GM18868 (cell line): ENCODE measurements at regions not wholly inside any gene's neighbourhood (a gene's known extent, or its start where the extent isn't known, plus 50 kb on each side); places are given as distances from the start of the nearest gene placed in this dataset.
A peak's percentile ranks its signal among the peaks of the same experiment; 100 is the strongest.

ENCODE experiments used
- ATAC-seq: cut with Tn5 transposase; IDR thresholded peaks from one replicate; pipeline ENCODE4 v1.9.1; 2021; ENCODE audit warnings: mild to moderate bottlenecking, moderate library complexity; ENCODE audit not compliant: unreplicated experiment

- peak; percentile 81 for ATAC-seq
Measured at GRCh38 chr18:51630706-51631105, 433.2 kb upstream of the MEX3C start.

GRCh38 chr18:51637881-51638280 lies 440.4 kb upstream of the MEX3C start:
- ATAC-seq, result no peak

- no peak for ATAC-seq
Measured at GRCh38 chr18:51639541-51639940, 442.1 kb upstream of the MEX3C start.

DNA sequence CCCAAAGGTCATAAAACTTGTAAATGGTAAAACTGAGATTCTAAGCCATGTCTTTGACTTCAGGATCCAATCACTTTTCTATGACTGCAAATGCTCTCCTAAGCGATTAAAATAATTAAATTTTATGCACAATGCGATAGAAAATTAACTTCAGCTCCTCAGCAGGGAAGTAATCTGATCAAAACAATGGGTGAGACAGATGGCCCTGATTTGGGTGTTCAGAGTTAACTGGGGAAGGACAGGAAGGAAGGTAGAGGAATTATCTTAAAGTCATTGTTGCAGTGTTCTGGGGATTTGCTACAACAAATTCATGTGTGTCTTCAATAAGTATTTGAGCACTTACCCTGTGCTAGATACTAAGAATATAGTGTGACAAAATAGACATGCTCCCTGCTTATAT lies 446.0 kb upstream of the MEX3C start:
- ATAC-seq, result no peak

- ATAC-seq, result no peak
Measured at GRCh38 chr18:51645607-51646006, 448.1 kb upstream of the MEX3C start.

DNA sequence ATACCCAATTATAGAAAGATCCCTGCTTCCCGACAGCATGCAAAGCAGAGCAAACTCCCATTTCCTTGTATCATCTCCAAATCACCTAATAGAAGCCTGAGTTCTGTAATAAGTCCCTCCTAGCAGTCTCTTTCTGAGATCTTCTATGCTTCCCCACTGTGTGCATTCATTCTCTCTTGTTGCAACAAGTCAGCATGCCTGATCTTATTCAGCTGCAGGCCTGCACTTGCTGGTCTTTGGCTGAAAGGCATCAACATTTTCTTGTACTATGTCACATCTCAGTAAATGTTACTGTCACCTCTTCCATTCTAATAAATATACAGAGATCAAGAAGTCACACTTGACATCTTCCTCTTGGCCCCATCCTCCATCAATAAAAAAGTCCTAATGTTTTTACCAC lies 449.9 kb upstream of the MEX3C start:
- ATAC-seq, result no peak

DNA sequence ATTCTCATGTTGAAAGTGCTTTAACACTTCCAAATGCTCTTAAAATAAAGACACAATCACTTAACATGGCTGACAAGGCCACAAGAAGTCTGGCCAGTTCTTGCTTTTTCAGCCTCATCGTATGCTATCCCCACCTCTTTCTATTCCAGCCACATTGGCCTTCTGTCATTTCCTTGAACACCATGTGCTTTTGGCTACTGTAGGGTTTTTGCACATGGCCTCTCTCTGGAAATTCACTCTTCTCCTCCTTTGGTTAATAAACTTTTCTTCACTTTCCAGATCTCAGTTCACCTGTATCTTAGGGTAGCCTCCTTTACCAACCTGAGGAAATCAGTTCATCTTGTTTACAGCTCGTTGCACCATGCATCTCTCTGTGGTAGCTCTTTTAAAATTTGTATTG lies 450.5 kb upstream of the MEX3C start:
- no peak for ATAC-seq

GRCh38 chr18:51649796-51650195 lies 452.3 kb upstream of the MEX3C start:
- no peak for ATAC-seq

GRCh38 chr18:51651761-51652160 lies 454.3 kb upstream of the MEX3C start:
- ATAC-seq, result no peak

- ATAC-seq, result no peak
Measured at GRCh38 chr18:51653507-51654213, 456.2 kb upstream of the MEX3C start.

DNA sequence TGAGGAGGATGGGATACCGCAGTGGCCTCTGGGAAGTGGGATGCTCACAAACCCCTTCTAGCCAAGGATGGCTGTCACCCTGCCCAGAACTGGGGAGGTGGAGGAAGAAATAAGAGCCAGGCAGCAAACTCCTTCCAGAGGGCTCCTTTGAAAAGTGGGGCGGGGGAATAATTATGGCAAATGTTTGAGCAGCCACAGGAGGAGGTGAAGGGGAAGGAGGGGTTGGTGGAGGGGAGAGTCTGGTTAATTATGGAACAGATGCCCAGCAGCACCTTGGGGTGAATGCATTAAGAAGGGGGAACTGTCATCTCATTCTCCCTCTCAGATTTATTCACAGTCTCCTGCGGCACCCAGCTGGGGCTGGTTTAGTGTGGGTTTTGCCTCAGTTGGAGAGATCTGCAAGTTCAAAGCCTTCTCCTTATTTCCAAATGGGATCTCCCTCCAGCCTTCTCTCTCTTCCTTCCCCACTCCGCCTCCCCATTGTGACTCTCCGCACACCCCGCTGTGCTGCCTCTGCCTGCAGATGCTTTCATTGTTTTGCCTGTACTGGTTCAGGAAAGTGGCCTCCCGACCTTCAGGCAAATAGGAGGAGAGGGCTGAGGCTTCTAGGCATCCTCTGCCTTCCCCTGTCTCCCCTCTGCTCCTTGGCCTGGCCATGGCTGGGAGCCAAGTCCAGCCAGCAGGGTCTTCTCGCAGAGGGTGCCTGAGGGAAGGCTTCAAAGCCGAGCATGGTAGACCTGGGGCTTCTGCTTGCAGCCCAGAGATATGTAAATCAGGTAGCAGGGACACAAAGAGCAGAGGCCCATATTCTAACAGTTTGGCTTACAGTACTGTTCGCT lies 457.2 kb upstream of the MEX3C start:
- ATAC-seq, result peak; percentile 80

DNA sequence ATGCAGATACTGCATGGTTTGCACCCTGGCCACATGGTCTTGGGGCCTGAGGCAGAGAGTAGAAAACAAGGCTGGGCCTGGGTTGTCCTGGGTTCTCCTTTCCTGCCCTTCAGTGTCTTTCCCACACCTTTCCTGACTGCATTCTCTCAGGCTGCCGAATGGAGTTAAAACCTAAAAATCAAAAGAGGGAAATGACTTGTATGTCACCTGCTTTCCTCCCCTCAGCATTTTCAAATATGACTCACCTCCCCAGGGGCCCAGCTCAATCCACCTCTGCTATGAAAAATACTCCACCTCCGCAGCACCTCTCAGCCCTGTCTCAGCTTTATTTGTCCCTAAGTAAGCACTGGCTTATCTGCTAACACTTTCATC lies 457.8 kb upstream of the MEX3C start:
- ATAC-seq, result peak; percentile 92

GRCh38 chr18:51656249-51656648 lies 458.8 kb upstream of the MEX3C start:
- no peak for ATAC-seq

DNA sequence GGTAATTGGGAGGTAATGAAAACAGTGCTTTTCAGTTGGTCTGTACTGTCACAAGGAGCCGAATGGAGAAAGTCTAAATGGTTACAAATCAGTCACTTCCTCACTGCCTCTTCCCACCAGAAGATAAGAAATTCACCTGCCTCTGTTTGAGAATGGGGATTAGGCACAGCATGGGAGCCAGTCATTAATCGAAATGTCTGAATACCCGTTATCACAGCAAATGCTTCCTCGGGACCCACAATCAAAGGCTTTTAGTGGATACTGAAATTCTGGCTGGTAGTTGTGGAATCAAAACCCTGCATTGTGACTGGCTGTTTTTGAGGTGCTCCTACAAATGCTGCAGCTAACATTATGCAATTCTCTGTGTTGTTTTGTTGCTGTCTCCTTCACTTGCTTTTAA lies 461.0 kb upstream of the MEX3C start:
- no peak for ATAC-seq

- ATAC-seq, result no peak
Measured at GRCh38 chr18:51659781-51660180, 462.3 kb upstream of the MEX3C start.

GRCh38 chr18:51660188-51660715 lies 462.8 kb upstream of the MEX3C start:
- peak; percentile 22 for ATAC-seq

DNA sequence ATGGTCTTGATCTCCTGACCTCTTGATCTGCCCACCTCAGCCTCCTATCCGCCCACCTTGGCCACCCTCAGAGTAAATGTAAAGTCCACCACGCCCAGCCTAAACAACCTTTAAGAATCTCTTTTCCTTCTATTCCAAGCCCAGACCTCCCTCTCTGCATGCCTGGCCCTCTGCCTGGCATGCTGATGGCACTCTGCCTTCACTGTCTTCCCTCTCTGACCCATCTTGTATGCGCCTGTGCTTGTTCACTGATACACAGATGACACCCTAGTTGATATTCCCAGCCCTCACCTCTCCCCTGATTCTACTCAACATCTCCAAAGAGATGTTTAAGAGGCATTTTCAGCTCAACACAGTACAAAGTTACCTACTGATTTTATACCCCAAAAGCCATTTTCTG lies 466.8 kb upstream of the MEX3C start:
- no peak for ATAC-seq

DNA sequence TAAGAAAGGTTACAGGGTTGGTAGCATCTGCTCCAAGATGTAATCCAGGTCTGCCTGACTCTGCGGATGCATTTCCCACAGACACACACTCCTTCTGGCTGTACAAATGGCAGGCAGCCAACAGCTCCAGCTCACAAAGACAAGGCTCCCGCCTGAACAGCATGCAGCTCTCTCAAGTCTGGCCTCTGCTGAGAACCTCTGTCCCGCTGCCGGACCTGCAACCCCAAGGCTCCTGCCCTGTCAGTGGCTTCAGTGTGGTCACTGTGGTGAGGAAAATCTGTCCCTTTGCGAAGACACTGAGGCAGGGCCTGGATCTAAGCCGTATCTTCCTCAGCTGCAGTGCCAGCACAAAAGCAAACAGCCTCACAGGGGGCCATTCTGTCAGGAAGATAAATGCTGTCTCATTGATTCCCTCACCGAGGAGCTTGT lies 469.3 kb upstream of the MEX3C start:
- no peak for ATAC-seq

- peak; percentile 64 for ATAC-seq
Measured at GRCh38 chr18:51668101-51668500, 470.6 kb upstream of the MEX3C start.

DNA sequence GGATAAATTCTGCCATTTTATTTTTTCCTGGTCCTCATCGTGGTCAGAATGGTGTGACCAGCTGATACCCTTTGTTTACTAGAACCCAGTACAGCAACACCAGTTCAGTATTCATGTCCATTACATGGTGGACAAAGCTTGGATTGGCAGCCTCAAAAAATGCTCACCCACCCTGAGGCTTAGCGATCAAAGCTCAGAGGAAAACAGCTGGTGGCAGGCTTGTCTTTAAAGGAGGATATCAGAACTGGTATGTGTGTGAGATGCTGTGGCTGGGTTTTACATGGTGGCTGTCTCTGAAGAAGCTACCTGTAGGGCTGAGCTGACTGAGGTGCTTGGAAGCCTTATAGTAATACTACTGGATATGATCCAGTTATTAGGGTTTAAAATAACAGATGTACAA lies 471.1 kb upstream of the MEX3C start:
- no peak for ATAC-seq

GRCh38 chr18:51686590-51686989 lies 489.1 kb upstream of the MEX3C start:
- no peak for ATAC-seq
